EL (cell line): ENCODE measurements at regions not wholly inside any gene's neighbourhood (a gene's known extent, or its start where the extent isn't known, plus 50 kb on each side); places are given as distances from the start of the nearest gene placed in this dataset.
"Not testable (repeated sequence)": the region's sequence is repeated elsewhere in the genome, so short reads cannot be mapped to it uniquely, and the experiment has no call there.

Experiments
- DNase-seq: peaks from one replicate; pipeline ENCODE4 v3.0.0-alpha.2; 2016

DNA sequence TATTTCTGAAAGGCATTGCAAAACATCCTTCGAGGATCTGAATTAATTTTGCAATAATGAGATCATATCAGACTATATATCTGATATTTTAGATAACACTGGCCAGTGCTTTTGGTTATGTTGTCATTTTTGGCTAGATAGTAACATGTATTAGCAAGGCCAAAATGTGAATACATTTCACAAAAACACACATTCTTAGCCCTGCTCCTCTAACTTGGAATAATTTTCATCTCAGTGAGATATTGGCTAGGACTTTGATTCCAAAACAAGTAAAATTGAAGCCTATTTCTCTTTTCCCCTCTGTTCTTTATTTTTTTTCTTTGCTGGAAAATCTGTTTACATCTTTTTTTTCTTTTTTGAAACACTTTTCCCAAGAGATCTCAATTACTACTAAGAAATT lies 466.8 kb upstream of the CDH4 start:
- DNase-seq, result no peak

GRCh38 chr20:60785785-60786184 lies 466.3 kb upstream of the CDH4 start:
- no peak for DNase-seq

DNA sequence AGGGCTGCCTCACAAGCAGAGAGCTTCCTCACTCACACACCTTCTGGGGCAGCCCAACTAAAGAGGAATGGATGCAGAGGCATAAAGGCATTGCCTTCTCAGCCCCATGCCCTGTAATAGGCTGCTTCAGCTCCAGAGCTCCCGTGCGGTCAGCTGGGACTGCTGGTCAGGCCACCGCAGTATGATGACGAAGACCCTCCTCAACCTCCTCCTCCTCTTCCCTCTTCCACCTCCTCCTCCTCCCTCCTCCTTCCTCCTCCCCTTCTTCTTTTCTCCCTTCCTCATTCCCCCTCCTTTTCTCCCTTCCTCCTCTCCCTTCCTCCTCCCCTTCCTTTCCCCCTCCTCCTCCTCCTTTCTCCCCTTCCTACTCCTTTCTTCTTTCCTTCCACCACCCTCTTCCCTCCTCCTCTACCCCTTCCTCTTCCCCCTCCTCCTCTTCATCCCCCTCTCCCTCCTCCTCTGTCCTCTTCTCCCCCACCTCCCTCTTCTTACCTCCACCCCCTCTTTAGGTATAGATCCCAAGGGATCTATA lies 465.3 kb upstream of the CDH4 start:
- DNase-seq, result no peak

DNA sequence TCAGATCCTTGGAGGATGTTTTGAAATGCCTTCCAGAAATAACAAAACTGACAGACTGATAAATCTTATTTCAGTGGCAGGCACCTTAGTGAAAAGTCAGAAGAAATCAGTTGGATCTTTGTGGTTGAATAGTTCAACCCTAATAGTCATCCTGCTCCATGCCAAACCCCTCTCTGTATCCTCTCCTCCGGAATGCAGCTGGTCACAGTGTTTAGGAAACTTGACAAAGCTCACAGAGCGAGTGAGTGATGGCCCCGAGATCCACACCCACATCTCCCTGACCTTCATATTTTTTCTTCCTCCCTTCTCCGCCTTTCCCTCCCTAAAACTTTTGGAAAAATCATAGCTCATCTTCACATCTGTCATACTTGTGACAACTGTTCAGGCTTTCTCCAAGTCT lies 464.8 kb upstream of the CDH4 start:
- DNase-seq, result no peak

DNA sequence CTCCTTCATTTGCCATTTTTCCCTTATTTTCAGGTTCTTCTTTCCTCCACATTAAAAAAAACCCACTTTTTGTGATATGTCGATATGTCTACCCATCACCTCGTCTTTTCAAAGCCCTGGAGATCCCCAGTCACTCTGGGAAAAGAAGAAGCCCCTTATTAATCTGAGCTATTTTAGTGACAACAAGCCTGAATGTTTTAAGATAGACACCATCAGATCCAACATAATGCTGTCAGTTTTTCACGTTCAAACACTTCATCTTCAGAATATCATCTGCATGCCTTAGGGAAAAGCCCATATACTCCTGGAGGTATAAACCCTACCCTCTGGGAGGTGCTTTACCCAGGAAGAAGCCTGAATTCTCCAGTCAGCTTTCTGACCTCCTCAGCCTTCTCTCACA lies 464.0 kb upstream of the CDH4 start:
- no peak for DNase-seq

DNA sequence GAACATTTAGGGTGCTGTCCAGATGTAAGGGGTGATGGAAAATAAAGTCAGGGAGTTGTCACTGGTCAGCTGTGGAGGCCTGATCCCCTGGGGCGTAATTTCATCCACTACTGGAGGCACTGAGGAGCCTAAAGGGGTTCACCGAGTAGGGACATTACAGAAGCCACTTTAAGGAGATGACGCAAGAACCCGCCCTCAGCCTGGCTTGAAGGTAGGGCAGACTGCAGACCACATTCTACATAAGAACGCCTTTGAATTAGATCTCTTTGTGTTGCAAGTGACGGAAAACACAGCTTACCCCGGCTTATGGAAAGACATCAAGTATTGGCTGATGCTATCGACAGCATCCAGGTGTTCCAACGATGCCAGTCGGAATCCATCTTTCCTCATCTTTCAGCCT lies 462.7 kb upstream of the CDH4 start:
- DNase-seq, result no peak

GRCh38 chr20:60790339-60790738 lies 461.7 kb upstream of the CDH4 start:
- not testable (repeated sequence) for DNase-seq

GRCh38 chr20:60791823-60792222 lies 460.2 kb upstream of the CDH4 start:
- no peak for DNase-seq

DNA sequence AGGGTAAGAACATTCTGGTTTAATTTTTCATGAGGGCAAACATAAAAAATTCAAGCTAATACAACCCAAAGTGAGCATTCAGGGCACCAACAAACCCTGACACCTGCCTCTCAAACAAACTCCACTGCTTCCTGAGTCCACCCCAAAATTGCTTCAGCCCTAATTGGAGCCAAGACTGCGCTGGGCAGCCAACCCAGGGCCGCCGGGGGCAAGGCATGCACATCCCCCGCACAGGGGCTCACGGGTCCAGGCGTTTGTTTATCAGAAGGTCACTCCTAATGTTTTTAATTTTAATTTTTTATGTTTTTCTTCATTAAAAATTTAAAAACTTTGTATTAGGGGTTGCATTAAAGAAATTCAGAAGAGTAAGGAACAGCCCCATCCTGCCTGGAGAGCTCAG lies 459.1 kb upstream of the CDH4 start:
- no peak for DNase-seq

DNA sequence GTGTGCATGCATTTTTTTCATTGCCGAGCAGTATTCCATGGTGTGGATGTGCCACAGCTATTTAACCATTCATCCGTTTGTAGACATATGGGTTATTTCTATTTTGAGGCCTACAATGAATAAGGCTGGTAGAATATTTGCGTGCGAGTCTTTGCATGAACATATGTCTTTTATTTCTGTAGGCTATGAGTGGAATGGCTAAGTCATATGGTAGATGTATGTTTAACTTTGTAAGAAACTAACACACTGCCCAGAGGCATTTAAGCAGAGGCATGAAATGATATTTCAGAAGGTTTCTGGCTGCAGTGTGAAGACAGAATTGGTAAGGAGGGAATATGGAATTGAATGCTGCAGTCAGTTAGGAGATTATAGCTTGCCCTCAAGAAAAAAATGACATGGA lies 457.4 kb upstream of the CDH4 start:
- DNase-seq, result no peak

GRCh38 chr20:60795651-60796050 lies 456.4 kb upstream of the CDH4 start:
- DNase-seq, result no peak

DNA sequence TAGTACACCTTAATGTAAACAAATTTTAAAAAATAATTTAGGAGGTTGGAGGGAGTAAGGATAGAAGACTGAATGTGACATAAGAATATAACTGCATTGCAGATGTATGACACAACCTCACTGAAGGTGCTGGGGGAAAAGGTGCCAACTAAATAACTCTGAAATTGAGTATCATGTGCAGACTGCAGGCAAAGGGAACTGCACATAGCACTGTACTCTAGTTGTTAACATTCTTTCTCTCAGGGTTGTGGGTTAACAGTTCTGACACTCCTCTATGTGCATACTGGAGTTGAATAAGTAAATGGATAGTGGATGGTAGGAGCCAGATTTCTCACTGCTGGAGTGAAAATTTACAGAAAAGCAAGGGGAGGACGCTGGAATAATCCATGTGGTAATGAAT lies 451.9 kb upstream of the CDH4 start:
- DNase-seq, result no peak

GRCh38 chr20:60802676-60803075 lies 449.4 kb upstream of the CDH4 start:
- DNase-seq, result no peak

- DNase-seq, result no peak
Measured at GRCh38 chr20:60803335-60804055, 448.6 kb upstream of the CDH4 start.

DNA sequence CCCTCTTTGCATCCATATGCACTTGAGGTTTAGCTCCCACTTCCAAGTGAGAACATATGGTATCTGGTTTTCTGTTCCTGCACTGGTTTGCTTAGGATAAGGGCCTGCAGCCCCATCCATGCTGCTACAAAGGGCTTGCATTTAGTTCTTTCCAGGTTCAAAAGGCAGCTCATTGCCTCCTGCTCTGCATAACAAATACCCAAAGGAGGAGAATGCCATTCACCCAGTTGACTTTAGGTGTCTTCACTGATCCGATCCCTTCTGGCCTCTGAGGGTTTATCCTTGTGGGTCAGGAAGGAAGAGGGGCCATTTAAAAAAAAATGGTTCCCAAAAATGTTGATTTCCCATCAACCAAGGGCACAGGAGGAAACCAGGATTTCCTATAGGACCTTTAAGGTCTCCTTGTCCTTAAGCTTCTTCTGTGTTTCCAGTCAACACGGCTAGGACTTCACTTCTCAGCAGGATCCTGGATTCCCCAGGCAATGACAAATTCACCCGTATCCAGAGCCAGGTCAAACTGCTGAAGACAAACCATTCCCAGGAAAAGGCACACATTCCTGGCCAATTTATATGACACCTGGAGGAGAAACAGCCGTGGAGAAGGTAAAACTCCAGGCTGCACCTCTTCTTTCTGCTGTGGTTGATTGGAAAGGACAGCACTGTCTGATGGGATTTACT lies 447.7 kb upstream of the CDH4 start:
- no peak for DNase-seq

GRCh38 chr20:60804918-60805630 lies 447.0 kb upstream of the CDH4 start:
- no peak for DNase-seq

GRCh38 chr20:60806354-60806753 lies 445.7 kb upstream of the CDH4 start:
- no peak for DNase-seq

GRCh38 chr20:60806824-60807223 lies 445.2 kb upstream of the CDH4 start:
- no peak for DNase-seq

GRCh38 chr20:60808003-60808672 lies 443.9 kb upstream of the CDH4 start:
- no peak for DNase-seq

DNA sequence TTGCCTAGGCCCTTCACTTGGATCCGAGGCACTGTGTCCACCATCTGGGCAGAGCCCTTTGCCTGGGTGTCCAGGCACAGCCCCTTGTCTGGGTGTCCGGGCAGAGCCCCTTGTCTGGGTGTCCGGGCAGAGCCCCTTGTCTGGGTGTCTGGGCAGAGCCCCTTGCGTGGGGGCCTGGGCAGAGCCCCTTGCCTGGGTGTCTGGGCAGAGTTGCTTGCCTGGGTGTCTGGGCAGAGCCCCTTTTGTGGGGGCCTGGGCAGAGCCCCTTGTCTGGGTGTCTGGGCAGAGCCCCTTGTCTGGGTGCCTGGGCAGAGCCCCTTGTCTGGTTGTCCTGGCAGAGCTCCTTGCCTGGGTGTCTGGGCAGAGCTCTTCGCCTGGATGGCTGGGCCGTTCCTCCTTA lies 443.4 kb upstream of the CDH4 start:
- DNase-seq, result no peak

DNA sequence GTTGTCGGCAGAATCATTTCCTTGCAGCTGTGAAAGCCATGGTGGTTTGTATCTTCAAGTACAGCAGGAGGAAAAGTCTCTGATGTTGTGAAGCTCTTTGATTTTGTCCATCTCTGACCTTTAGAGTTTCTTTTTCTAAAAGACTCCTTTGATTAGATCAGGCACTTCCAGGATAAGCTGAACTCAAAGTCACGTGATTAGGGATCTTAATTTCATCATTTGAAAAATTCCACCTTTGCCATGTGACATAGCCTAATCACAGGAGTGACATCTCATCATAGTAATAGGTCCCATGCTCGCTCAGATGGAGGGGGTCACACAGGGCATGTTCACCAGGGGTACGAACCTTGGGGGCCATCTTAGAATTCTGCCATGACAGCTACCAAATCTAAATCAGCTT lies 441.5 kb upstream of the CDH4 start:
- no peak for DNase-seq

- DNase-seq, result no peak
Measured at GRCh38 chr20:60812561-60812960, 439.5 kb upstream of the CDH4 start.

DNA sequence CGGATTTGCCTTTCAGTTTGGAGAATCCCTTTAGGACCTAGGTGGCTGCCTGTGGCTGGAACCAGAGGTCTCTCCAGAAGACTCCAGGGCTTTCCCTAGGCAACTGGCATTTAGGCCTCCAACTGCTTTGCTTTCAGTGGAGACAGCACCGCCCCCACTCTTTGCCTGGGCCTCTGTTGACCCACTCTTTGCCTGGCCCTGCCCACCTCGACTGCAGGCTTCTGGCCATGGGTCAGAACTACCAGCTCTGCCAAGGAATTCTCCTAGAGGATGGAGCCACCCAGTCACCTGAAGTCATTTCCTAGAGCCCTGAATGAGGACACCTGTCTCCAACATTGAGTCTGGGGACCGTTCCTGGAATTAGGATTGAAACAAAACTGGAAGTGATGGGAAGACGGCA lies 439.0 kb upstream of the CDH4 start:
- no peak for DNase-seq
